ENCODE measurements at regions not wholly inside any gene's neighbourhood (a gene's known extent, or its start where the extent isn't known, plus 50 kb on each side); places are given as distances from the start of the nearest gene placed in this dataset.
A peak's percentile ranks its signal among the peaks of the same experiment; 100 is the strongest.

- Histone ChIP-seq H3K4me2 (0 out of 2 replicates have a peak overlapping the region, but pooled peaks have one; percentile 8), H3K36me3 (ENCODE audit: insufficient read depth) (no peaks in the 10 kb centered on the region), H3K4me3 (no peak overlapping the region), H3K27me3 (ENCODE audit: insufficient read depth) (no peaks in the 10 kb centered on the region), H3F3A (replicated peaks; ENCODE audit: low read depth) (no peaks in the 10 kb centered on the region), H3K27ac (ENCODE audit: low read depth) (peak overlapping the region; percentile 48; the same call in 1 of the 2 replicates), H4K20me1 (replicated peaks; ENCODE audit: insufficient read depth) (no peaks in the 10 kb centered on the region), H2AFZ (no peak overlapping the region), H3K9me2 (ENCODE audit: insufficient read depth) (peaks cover 15% of the 10 kb centered on the region), H3K79me2 (replicated peaks; ENCODE audit: insufficient read depth) (no peaks in the 10 kb centered on the region), H3K4me1 (ENCODE audit: insufficient read depth) (peaks cover 28% of the 10 kb centered on the region)
- no peak for TF ChIP-seq CREB1 (CRISPR knock-in tag; IDR thresholded peaks at IDR 0.05; ENCODE audit: low read depth)
- no peak for TF ChIP-seq POLR2AphosphoS5 (IDR thresholded peaks at IDR 0.05; ENCODE audit: low read depth)
- no peak for TF ChIP-seq REST (IDR thresholded peaks at IDR 0.05; ENCODE audit: unreplicated experiment)
- ATAC-seq: no peak
- H3K4me1 Mint-ChIP-seq: peaks cover 36% of the 10 kb centered on the region
- no peaks in the 10 kb centered on the region for H3K36me3 Mint-ChIP-seq (ENCODE audit: low read depth)
- H3K27me3 Mint-ChIP-seq (ENCODE audit: insufficient read depth, low read depth, poor library complexity): peaks cover 4% of the 10 kb centered on the region
- H3K9me3 Mint-ChIP-seq: no peaks in the 10 kb centered on the region; the same call in 2 of the 3 replicates
- DNase-seq (ENCODE audit: low spot score): no peak
- H3K4me3 Mint-ChIP-seq: no peak overlapping the region
- peak overlapping the region; percentile 89 for H3K27ac Mint-ChIP-seq
Measured at GRCh38 chr20:10784554-10785183, 110.9 kb upstream of the JAG1 start.

- H3K4me2 ChIP-seq: no peak overlapping the region
- ATAC-seq (no peak), DNase-seq (ENCODE audit: low spot score) (no peak)
- Mint-ChIP-seq H3K4me1 (peaks cover 27% of the 10 kb centered on the region), H3K36me3 (ENCODE audit: low read depth) (no peaks in the 10 kb centered on the region), H3K9me3 (no peaks in the 10 kb centered on the region; the same call in 2 of the 3 replicates), H3K27me3 (ENCODE audit: insufficient read depth, low read depth, poor library complexity) (no peaks in the 10 kb centered on the region), H3K4me3 (no peak overlapping the region), H3K27ac (no peak overlapping the region)
- no peak overlapping the region for H3K27ac ChIP-seq (ENCODE audit: low read depth)
- peaks cover 15% of the 10 kb centered on the region for H3K9me2 ChIP-seq (ENCODE audit: insufficient read depth)
- H3K4me3 ChIP-seq: no peak overlapping the region
- no peak overlapping the region for H2AFZ ChIP-seq
- H3F3A ChIP-seq (replicated peaks; ENCODE audit: low read depth): no peaks in the 10 kb centered on the region
- H3K36me3 ChIP-seq (ENCODE audit: insufficient read depth): no peaks in the 10 kb centered on the region
- H4K20me1 ChIP-seq (replicated peaks; ENCODE audit: insufficient read depth): no peaks in the 10 kb centered on the region
- TF ChIP-seq STAT1 (IDR thresholded peaks at IDR 0.05; ENCODE audit: unreplicated experiment) (no peak), ZNF114 (CRISPR knock-in tag; IDR thresholded peaks at IDR 0.05) (no peak), NANOG (IDR thresholded peaks at IDR 0.05; ENCODE audit: borderline replicate concordance) (no peak)
- TF ChIP-seq, protein P1, sequence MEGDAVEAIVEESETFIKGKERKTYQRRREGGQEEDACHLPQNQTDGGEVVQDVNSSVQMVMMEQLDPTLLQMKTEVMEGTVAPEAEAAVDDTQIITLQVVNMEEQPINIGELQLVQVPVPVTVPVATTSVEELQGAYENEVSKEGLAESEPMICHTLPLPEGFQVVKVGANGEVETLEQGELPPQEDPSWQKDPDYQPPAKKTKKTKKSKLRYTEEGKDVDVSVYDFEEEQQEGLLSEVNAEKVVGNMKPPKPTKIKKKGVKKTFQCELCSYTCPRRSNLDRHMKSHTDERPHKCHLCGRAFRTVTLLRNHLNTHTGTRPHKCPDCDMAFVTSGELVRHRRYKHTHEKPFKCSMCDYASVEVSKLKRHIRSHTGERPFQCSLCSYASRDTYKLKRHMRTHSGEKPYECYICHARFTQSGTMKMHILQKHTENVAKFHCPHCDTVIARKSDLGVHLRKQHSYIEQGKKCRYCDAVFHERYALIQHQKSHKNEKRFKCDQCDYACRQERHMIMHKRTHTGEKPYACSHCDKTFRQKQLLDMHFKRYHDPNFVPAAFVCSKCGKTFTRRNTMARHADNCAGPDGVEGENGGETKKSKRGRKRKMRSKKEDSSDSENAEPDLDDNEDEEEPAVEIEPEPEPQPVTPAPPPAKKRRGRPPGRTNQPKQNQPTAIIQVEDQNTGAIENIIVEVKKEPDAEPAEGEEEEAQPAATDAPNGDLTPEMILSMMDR (conservative IDR thresholded peaks at IDR 0.05; ENCODE audit: low read depth in 2 of 2): no peak
- H3K27me3 ChIP-seq (ENCODE audit: insufficient read depth): no peaks in the 10 kb centered on the region
- peaks cover 24% of the 10 kb centered on the region for H3K4me1 ChIP-seq (ENCODE audit: insufficient read depth)
- no peaks in the 10 kb centered on the region for H3K79me2 ChIP-seq (replicated peaks; ENCODE audit: insufficient read depth)
Measured at GRCh38 chr20:10786678-10787077, 112.9 kb upstream of the JAG1 start.

Data from GM23338 (cell line).